ENCODE measurements at regions not wholly inside any gene's neighbourhood (a gene's known extent, or its start where the extent isn't known, plus 50 kb on each side); places are given as distances from the start of the nearest gene placed in this dataset.
A peak's percentile ranks its signal among the peaks of the same experiment; 100 is the strongest.

- H3K27me3 Mint-ChIP-seq (ENCODE audit: low read depth), result no peaks in the 10 kb centered on the region
- no peak for DNase-seq (ENCODE audit: low read depth, low spot score)
- no peak overlapping the region for H3K4me3 Mint-ChIP-seq
- peaks cover 17% of the 10 kb centered on the region for H3K4me1 Mint-ChIP-seq
- no peak for TF ChIP-seq CTCF (conservative IDR thresholded peaks at IDR 0.05)
- H3K27ac Mint-ChIP-seq (ENCODE audit: unreplicated experiment), result no peak overlapping the region
- H3K36me3 Mint-ChIP-seq (ENCODE audit: low read depth), result no peaks in the 10 kb centered on the region
- peaks cover 4% of the 10 kb centered on the region for H3K9me3 Mint-ChIP-seq
Measured at GRCh38 chr2:22843919-22844537, 541.0 kb upstream of the KLHL29 start.

DNA sequence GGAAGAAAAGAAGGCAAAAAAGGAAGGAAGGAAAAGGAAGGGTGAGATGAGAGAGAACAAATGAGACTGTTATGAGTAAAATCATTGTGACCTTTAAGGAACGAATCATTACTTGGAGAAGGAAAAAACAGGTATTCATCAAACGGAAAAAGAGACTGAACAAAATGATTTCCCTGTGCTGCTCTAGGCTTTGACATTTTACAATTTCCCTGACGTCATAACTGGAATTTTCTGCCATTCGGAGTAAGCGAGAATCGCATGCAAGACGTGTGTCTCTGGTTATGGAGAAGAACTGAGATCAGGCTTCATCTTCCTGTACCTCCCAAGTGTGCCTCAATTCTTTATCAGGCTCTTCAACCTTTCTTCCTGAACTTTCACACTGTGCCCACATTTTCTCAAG is 534.7 kb upstream of the KLHL29 start:
- Mint-ChIP-seq H3K27ac (ENCODE audit: unreplicated experiment) (no peak overlapping the region), H3K9me3 (peaks cover 12% of the 10 kb centered on the region), H3K4me1 (peaks cover 12% of the 10 kb centered on the region), H3K27me3 (ENCODE audit: low read depth) (no peaks in the 10 kb centered on the region), H3K36me3 (ENCODE audit: low read depth) (peaks cover 3% of the 10 kb centered on the region), H3K4me3 (no peak overlapping the region)
- TF ChIP-seq CTCF (conservative IDR thresholded peaks at IDR 0.05), result no peak
- DNase-seq (ENCODE audit: low read depth, low spot score), result no peak

GRCh38 chr2:22854588-22854987 is 530.4 kb upstream of the KLHL29 start:
- DNase-seq (ENCODE audit: low read depth, low spot score), result no peak
- Mint-ChIP-seq H3K27me3 (ENCODE audit: low read depth) (no peaks in the 10 kb centered on the region), H3K4me1 (peaks cover 18% of the 10 kb centered on the region), H3K4me3 (no peak overlapping the region), H3K9me3 (peaks cover 23% of the 10 kb centered on the region), H3K36me3 (ENCODE audit: low read depth) (peaks cover 3% of the 10 kb centered on the region), H3K27ac (ENCODE audit: unreplicated experiment) (no peak overlapping the region)
- no peak for TF ChIP-seq CTCF (conservative IDR thresholded peaks at IDR 0.05)

- Mint-ChIP-seq H3K27ac (ENCODE audit: unreplicated experiment) (no peak overlapping the region), H3K4me3 (no peak overlapping the region), H3K27me3 (ENCODE audit: low read depth) (no peaks in the 10 kb centered on the region), H3K9me3 (peaks cover 24% of the 10 kb centered on the region), H3K36me3 (ENCODE audit: low read depth) (peaks cover 3% of the 10 kb centered on the region), H3K4me1 (peaks cover 18% of the 10 kb centered on the region)
- no peak for DNase-seq (ENCODE audit: low read depth, low spot score)
- no peak for TF ChIP-seq CTCF (conservative IDR thresholded peaks at IDR 0.05)
Measured at GRCh38 chr2:22855081-22855480, 529.9 kb upstream of the KLHL29 start.

DNA sequence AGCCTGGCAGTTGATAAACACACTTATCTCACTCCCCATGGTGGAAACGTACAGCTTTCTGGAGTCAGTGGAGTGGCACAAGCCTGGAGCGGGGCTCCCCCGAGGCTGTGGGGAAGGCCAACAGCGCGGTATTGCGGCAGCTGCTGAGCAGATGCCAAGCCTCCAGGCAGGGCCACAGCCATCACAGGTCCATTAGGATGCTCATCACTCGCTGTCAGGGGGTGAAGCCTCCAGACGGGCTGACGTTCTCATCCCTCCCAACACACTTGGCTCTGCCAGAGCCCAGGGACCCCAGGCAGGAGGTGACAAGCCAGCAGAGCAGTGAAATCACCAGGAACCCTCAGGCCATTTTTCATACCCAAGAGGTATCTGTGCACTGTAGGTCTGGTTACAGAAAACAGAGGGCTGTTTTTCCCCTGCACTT is 529.2 kb upstream of the KLHL29 start:
- no peak overlapping the region for H3K4me3 Mint-ChIP-seq
- no peak for DNase-seq (ENCODE audit: low read depth, low spot score)
- H3K4me1 Mint-ChIP-seq, result peaks cover 18% of the 10 kb centered on the region
- H3K36me3 Mint-ChIP-seq (ENCODE audit: low read depth), result peaks cover 5% of the 10 kb centered on the region
- H3K27me3 Mint-ChIP-seq (ENCODE audit: low read depth), result no peaks in the 10 kb centered on the region
- TF ChIP-seq CTCF (conservative IDR thresholded peaks at IDR 0.05), result no peak
- H3K9me3 Mint-ChIP-seq, result peaks cover 27% of the 10 kb centered on the region
- peak overlapping the region; percentile 43 for H3K27ac Mint-ChIP-seq (ENCODE audit: unreplicated experiment)

Measured in neural crest cell (in vitro differentiated cells).